H1 (cell line): ENCODE measurements at regions not wholly inside any gene's neighbourhood (a gene's known extent, or its start where the extent isn't known, plus 50 kb on each side); places are given as distances from the start of the nearest gene placed in this dataset.

Experiments
- CTCF ChIA-PET: fragments of 300-600 bp; sonication (Branson Sonifier 250); formaldehyde crosslinking; loops from one replicate; lab custom pipeline; 2021; ENCODE audit not compliant: partially characterized antibody; lab: Charles Lee
- POLR2A ChIA-PET: fragments of 300-600 bp; sonication (Branson Sonifier 250); formaldehyde crosslinking; loops from one replicate; lab custom pipeline; 2021; ENCODE audit warnings: inconsistent platforms; ENCODE audit not compliant: partially characterized antibody; lab: Charles Lee
- DNase-seq, 2 experiments: peaks; one replicate each; pipeline versions ENCODE4 v3.0.0 to v3.0.0-alpha.2; 2010 to 2022; ENCODE audit warnings: low spot score in 2 of 2, low read depth in 1 of 2, mixed read lengths in 1 of 2
- FAIRE-seq: peaks from 2 replicates; lab custom pipeline; 2011; peaks lifted over from hg19 to GRCh38; lab: Jason Lieb, UNC
- H2AFZ ChIP-seq: 2 replicates; pipeline ENCODE4 v1.8.1; 2012; ENCODE audit warnings: low read length, inconsistent platforms
- H2AK5ac ChIP-seq: 2 replicates; pipeline ENCODE4 v1.6.1; 2013; ENCODE audit warnings: low read depth, low read length
- H2BK120ac ChIP-seq: replicated peaks from 2 replicates; pipeline ENCODE3; 2013; ENCODE audit warnings: low read depth, low read length, inconsistent platforms
- H2BK12ac ChIP-seq: 2 replicates; pipeline ENCODE4 v1.6.1; 2013; ENCODE audit warnings: low read depth, low read length
- H2BK15ac ChIP-seq: 2 replicates; pipeline ENCODE4 v1.6.1; 2013; ENCODE audit warnings: low read length
- H2BK20ac ChIP-seq: 2 replicates; pipeline ENCODE4 v1.6.1; 2013; ENCODE audit warnings: low read length
- H2BK5ac ChIP-seq: 2 replicates; pipeline ENCODE4 v1.6.1; 2013; ENCODE audit warnings: low read depth, low read length
- H3K14ac ChIP-seq: 2 replicates; pipeline ENCODE4 v1.6.1; 2013; ENCODE audit warnings: inconsistent platforms; ENCODE audit not compliant: insufficient read length
- H3K18ac ChIP-seq: 2 replicates; pipeline ENCODE4 v1.6.1; 2013; ENCODE audit warnings: low read length; ENCODE audit errors: extremely low read depth
- H3K23ac ChIP-seq: 2 replicates; pipeline ENCODE4 v1.6.1; 2013; ENCODE audit warnings: inconsistent platforms; ENCODE audit not compliant: insufficient read length
- H3K23me2 ChIP-seq: 2 replicates; pipeline ENCODE4 v1.6.1; 2013; ENCODE audit warnings: low read depth, low read length
- H3K27ac ChIP-seq: 2 replicates; pipeline ENCODE4 v1.6.1; 2011; ENCODE audit warnings: low read depth, low read length, inconsistent platforms
- H3K27me3 ChIP-seq, 4 experiments: replicated peaks in 1 of 4; 1 replicate in 1 of 4; 2 replicates in 3 of 4; pipeline versions ENCODE4 v1.6.1 to v1.8.1; 2011 to 2013; ENCODE audit warnings: low read length in 3 of 4, mild to moderate bottlenecking in 3 of 4, inconsistent platforms in 2 of 4, mixed read lengths in 2 of 4, moderate library complexity in 1 of 4; ENCODE audit not compliant: control insufficient read depth in 3 of 4, insufficient read depth in 3 of 4; ENCODE audit errors: extremely low read depth in 1 of 4
- H3K36me3 ChIP-seq, 4 experiments: 2 replicates each; pipeline versions ENCODE4 v1.6.1 to v1.8.1; 2011 to 2013; ENCODE audit warnings: mild to moderate bottlenecking in 4 of 4, low read length in 3 of 4, moderate library complexity in 2 of 4, control low read depth in 1 of 4, inconsistent platforms in 1 of 4; ENCODE audit not compliant: insufficient read depth in 4 of 4, control insufficient read depth in 2 of 4
- H3K4ac ChIP-seq: replicated peaks from 2 replicates; pipeline ENCODE3; 2013; ENCODE audit warnings: low read length, low read depth, mixed read lengths, inconsistent platforms; ENCODE audit not compliant: insufficient read length
- H3K4me1 ChIP-seq, 4 experiments: replicated peaks in 1 of 4; 1 replicate in 1 of 4; 2 replicates in 3 of 4; pipeline versions ENCODE4 v1.6.1 to v1.8.1; 2011 to 2013; ENCODE audit warnings: low read length in 3 of 4, inconsistent platforms in 2 of 4, mixed read lengths in 1 of 4; ENCODE audit not compliant: insufficient read depth in 4 of 4, control insufficient read depth in 3 of 4
- H3K4me2 ChIP-seq, 2 experiments: 2 replicates each; pipeline versions ENCODE4 v1.6.1 to v1.8.1; 2011 to 2013; ENCODE audit warnings: low read depth in 2 of 2, low read length in 2 of 2, control low read depth in 1 of 2, inconsistent platforms in 1 of 2, mild to moderate bottlenecking in 1 of 2; ENCODE audit not compliant: insufficient read depth in 1 of 2
- H3K4me3 ChIP-seq, 4 experiments: fragments of 200-600, 300-600 bp in 1 of 4; sonication (generic), shearing (Covaris generic), sonication (Bioruptor Twin) in 1 of 4; 2 replicates each; pipeline versions ENCODE4 v1.5.1 to v1.8.1; 2011 to 2016; ENCODE audit warnings: low read length in 4 of 4, low read depth in 3 of 4, control low read depth in 2 of 4, inconsistent platforms in 2 of 4, mild to moderate bottlenecking in 2 of 4, mixed read lengths in 1 of 4, moderate library complexity in 1 of 4; ENCODE audit not compliant: insufficient read depth in 2 of 4; ENCODE audit errors: extremely low read depth in 1 of 4
- H3K56ac ChIP-seq: replicated peaks from 2 replicates; pipeline ENCODE3; 2013; ENCODE audit warnings: low read depth, mild to moderate bottlenecking, mixed read lengths, low read length, inconsistent platforms; ENCODE audit not compliant: insufficient read length
- H3K79me1 ChIP-seq: 2 replicates; pipeline ENCODE4 v1.6.1; 2013; ENCODE audit warnings: low read depth, low read length, control low read depth
- H3K79me2 ChIP-seq, 2 experiments: 2 replicates each; pipeline versions ENCODE4 v1.6.1 to v1.8.1; 2012 to 2013; ENCODE audit warnings: low read length in 2 of 2, mild to moderate bottlenecking in 2 of 2, inconsistent platforms in 1 of 2; ENCODE audit not compliant: insufficient read depth in 2 of 2, control insufficient read depth in 1 of 2
- H3K9ac ChIP-seq, 4 experiments: replicated peaks in 1 of 4; 1 replicate in 1 of 4; 2 replicates in 3 of 4; pipeline versions ENCODE4 v1.6.1 to v1.8.1; 2011 to 2013; ENCODE audit warnings: low read depth in 3 of 4, low read length in 3 of 4, control low read depth in 2 of 4, mild to moderate bottlenecking in 2 of 4, moderate library complexity in 2 of 4, inconsistent platforms in 1 of 4; ENCODE audit errors: extremely low read depth in 1 of 4
- H3K9me3 ChIP-seq, 2 experiments: 2 replicates each; pipeline versions ENCODE4 v1.6.1 to v1.8.1; 2012 to 2013; ENCODE audit warnings: mild to moderate bottlenecking in 2 of 2, moderate library complexity in 2 of 2, control low read depth in 1 of 2, inconsistent platforms in 1 of 2, low read depth in 1 of 2, low read length in 1 of 2, mixed read lengths in 1 of 2; ENCODE audit not compliant: insufficient read depth in 2 of 2
- H4K20me1 ChIP-seq, 2 experiments: replicated peaks in 1 of 2; 2 replicates each; pipeline versions ENCODE3 to v1.8.1; 2011 to 2013; ENCODE audit warnings: inconsistent platforms in 2 of 2, low read length in 2 of 2, mild to moderate bottlenecking in 1 of 2; ENCODE audit not compliant: insufficient read depth in 2 of 2, control insufficient read depth in 1 of 2
- H4K5ac ChIP-seq: 2 replicates; pipeline ENCODE4 v1.6.1; 2013; ENCODE audit warnings: low read length, low read depth, mixed read lengths, inconsistent platforms; ENCODE audit not compliant: insufficient read length
- H4K8ac ChIP-seq: 2 replicates; pipeline ENCODE4 v1.8.0; 2013; ENCODE audit warnings: mild to moderate bottlenecking, moderate library complexity, low read length, inconsistent platforms; ENCODE audit not compliant: insufficient read depth; ENCODE audit errors: extremely low read depth
- H4K91ac ChIP-seq: replicated peaks from 2 replicates; pipeline ENCODE3; 2013; ENCODE audit warnings: low read length, mixed read lengths, inconsistent platforms; ENCODE audit not compliant: insufficient read length
- CBX8 ChIP-seq: fragments of 300-800, 300-1000 bp; sonication (generic); IDR thresholded peaks from 2 replicates; pipeline ENCODE4 v1.7.1; 2016; ENCODE audit warnings: low read depth, low read length, borderline replicate concordance
- POU5F1 ChIP-seq: IDR thresholded peaks from 2 replicates; pipeline ENCODE4 v1.6.1; 2011; ENCODE audit warnings: low read depth, mild to moderate bottlenecking, low read length, moderate library complexity
- WGBS, 2 experiments: shearing (Covaris generic) in 1 of 2; methylation state at CpG; one replicate each; pipeline versions ENCODE4 v1.1.6 to v1.1.7; 2013 to 2015; ENCODE audit warnings: low lambda C conversion rate in 2 of 2, mixed read lengths in 2 of 2, inconsistent platforms in 1 of 2, low coverage in 1 of 2, missing lambda C conversion rate in 1 of 2; ENCODE audit not compliant: insufficient replicate concordance in 2 of 2, insufficient coverage in 1 of 2, insufficient read length in 1 of 2; ENCODE audit errors: extremely low coverage in 1 of 2, missing lambda C conversion rate in 1 of 2; 5-methylcytosine and 5-hydroxymethylcytosine counted together

DNA sequence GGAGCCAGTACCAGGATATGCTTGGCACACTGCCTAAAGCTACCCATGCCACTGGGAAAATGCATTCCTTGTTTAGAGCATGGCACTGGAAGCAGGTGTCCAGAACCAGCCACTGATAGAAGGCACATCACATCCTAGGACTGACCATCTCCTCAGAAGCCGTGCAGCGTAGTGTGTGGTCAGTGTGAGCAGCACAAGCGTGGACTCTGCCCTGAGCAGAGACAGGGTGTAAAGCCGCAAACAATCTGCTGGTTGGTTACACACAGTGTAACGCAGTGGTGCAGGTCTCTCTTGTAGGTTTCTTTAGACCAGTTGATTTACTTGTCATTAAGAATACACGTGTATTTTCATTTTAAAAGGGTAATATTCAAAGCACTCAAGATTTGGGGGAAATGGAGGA, 377.8 kb upstream of the HS6ST1 start:
- no peaks in the 10 kb centered on the region for H4K20me1 ChIP-seq
- H3K4me2 ChIP-seq = no peak overlapping the region
- H2AK5ac ChIP-seq = no peak overlapping the region
- H2AFZ ChIP-seq = no peak overlapping the region
- H3K36me3 ChIP-seq = no peaks in the 10 kb centered on the region
- H2BK20ac ChIP-seq = no peak overlapping the region
- H3K4me3 ChIP-seq = no peak overlapping the region
- H2BK5ac ChIP-seq = no peak overlapping the region
- no peak overlapping the region for H4K5ac ChIP-seq
- no peaks in the 10 kb centered on the region; a peak in 1 of 7 replicates for H3K27me3 ChIP-seq
- no peak overlapping the region for H3K4ac ChIP-seq
- H2BK120ac ChIP-seq = no peak overlapping the region
- H3K27ac ChIP-seq = no peak overlapping the region
- ChIA-PET POLR2A (no interaction called here), CTCF (no interaction called here)
- H3K79me2 ChIP-seq = no peaks in the 10 kb centered on the region
- no peaks in the 10 kb centered on the region for H3K9me3 ChIP-seq
- no peak overlapping the region for H3K14ac ChIP-seq
- no peaks in the 10 kb centered on the region for H3K79me1 ChIP-seq
- no peak overlapping the region for H4K8ac ChIP-seq
- DNase-seq = no peak
- H2BK12ac ChIP-seq = no peak overlapping the region
- WGBS, 2 experiments = 97% methylated on average over 6 of the region's 6 CpGs; no CpG with 5 or more reads in 1 of the 2 experiments
- no peak overlapping the region for H4K91ac ChIP-seq
- no peaks in the 10 kb centered on the region for H3K23me2 ChIP-seq
- H3K4me1 ChIP-seq = peaks cover 0 to 3% (median 1%) of the 10 kb centered on the region in 4 experiments; a peak in 3 of 7 replicates
- FAIRE-seq = no peak
- no peak overlapping the region for H3K9ac ChIP-seq
- no peak overlapping the region for H2BK15ac ChIP-seq
- H3K23ac ChIP-seq = no peak overlapping the region
- no peak overlapping the region for H3K56ac ChIP-seq
- no peak overlapping the region for H3K18ac ChIP-seq
- TF ChIP-seq CBX8 = no peak
- TF ChIP-seq POU5F1 = no peak
